ENCODE measurements at regions not wholly inside any gene's neighbourhood (a gene's known extent, or its start where the extent isn't known, plus 50 kb on each side); places are given as distances from the start of the nearest gene placed in this dataset.
A peak's percentile ranks its signal among the peaks of the same experiment; 100 is the strongest.

DNA sequence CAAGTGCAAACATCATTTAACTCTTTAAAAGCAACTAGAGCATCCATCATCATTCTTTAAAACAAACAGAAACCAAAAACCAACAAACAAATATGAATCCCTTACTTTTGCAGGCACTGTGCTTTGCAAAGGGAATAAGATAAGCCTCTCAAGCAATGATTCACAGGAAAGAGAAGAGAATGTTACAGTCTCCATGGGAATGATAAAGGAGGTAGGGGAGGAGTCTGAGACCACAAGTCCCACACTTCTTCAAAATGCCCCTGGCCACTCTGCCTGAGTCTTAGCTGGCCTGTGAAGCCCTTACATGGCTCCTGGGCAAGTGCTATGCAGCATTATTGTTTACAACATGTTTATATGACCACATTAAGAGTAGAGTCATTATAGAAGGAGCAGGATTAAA, 257.7 kb upstream of the MARCKS start:
- DNase-seq: no peak

DNA sequence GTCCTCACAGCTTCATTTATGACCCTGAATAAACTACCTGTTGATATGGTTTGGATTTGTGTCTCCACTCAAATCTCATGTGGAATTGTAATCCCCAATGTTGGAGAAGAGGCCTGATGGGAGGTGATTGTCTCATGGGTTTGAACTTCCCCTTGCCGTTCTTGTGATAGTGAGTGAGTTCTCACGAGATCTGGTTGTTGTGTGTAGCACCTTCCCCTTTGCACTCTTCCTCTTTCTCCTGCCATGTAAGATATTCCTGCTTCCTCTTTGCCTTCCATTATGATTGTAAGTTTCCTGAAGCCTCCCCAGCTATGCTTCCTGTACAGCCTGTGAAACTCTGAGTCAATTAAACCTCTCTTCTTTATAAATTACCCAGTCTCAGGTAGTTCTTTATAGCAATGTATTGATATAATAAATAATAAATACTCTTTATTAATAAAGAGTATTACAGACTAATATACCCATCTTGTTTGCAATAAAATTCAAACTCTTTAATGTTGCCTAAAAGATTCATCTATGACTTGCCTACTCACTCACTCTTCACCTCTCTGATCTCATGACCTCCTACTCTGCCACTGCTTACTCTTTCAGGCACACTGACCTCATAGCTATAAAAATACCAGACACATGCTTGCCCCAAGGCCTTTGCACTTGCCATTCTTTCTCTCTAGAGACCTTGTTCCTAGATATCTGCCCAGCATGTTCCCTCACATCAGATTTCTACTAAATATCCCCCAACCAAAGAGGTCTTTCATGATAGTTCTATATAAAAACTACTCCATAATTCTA, 256.4 kb upstream of the MARCKS start:
- no peak for DNase-seq

DNA sequence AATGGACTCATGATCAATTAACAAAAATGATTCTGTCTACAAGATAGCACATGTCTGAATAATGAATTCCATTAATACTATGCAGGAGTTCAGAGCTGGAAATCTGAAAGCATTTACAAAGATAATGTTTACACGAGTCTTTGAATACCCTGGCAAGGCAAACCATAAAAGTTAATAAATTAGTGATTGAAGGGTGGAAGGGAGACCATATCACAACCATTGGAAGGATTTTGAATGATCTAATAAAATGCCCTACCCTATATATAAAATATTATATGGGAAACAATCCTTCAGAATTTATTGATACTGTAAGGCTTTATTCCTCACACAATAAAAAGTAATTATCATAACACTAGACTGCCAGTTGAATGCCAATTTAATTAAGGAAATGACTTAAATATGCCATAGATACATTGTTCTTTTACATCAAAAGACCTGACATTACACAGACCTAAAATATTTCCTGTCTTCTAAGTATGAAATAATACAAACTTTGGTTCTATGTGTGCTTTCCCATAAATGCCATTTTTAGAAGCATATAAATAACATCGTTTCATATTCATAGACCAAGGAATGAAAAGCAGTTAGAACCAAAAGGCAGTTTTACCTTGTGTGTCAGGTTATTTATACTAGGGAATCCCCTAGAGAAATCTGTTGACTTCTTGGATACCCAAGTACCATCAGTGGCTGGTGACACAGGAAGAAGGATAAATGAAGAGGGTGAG, 249.2 kb upstream of the MARCKS start:
- no peak for DNase-seq

DNA sequence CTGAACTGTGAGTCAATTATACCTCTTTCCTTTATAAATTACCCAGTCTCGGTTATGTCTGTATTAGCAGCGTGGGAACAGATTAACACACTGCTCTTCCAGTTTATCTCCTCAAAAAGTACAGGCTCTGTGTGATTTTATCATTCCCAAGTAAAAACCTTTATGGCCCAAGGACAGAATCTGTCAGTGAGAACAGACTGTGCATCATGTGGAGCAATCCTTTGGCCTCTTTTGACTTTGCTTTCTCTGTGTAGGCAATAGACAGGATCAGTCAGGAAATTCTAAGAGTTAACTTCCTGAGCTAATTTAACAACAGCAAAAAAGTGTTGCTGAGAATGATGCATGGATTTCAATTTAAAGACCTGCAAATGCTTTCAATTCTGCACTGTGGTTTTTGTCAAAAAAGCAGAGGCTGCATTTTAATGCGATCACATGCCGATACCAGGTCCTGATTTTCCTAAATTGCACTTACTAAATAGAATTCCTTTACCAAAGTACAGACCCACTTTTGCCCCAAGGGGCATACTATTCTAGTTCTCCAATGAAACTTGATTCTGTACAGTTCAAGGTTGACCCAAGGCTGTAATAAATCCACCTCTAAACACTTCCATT, 246.7 kb upstream of the MARCKS start:
- DNase-seq: no peak

DNA sequence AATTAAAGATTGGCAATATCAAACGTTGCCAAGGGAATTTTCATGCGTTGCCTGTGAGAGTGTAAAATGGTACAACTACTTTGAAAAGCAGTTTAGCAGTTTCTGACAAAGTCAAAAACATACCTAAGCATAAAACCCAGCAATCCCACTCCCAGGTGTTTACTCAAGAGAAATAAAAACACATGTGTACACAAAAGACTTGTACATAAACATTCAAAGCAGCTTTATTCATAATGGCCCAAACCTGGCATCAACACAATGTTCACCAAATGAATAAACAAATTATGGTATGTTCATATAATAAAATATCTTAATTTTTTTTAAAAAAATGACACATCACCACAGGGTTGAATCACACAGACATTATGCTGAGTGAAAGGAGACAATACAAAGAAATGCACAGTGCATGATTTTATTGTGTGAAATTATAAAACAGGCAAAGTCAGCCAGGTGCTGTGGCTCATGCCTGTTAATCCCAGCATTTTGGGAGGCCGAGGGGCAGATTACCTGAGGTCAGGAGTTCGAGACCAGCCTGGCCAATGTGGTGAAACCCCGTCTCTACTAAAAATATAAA, 240.4 kb upstream of the MARCKS start:
- DNase-seq: no peak

DNA sequence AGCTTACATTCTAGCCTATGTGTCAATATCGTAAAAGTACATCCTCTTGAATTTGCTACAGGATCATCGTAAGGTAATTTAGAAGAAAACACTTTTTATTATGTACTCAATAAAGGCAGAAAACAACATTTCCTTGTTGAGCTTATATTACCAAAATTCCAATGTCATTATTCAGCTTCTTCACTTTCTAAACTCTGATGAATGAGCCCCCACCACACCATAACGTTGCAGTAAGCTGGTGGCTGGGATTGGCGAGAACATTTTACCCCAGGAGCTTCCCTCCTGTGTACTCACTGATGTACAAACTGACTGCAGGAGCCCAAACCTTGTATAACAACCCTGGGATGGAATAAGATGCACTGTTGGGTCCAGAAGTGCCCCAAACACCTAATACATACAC, 238.1 kb upstream of the MARCKS start:
- no peak for DNase-seq

DNA sequence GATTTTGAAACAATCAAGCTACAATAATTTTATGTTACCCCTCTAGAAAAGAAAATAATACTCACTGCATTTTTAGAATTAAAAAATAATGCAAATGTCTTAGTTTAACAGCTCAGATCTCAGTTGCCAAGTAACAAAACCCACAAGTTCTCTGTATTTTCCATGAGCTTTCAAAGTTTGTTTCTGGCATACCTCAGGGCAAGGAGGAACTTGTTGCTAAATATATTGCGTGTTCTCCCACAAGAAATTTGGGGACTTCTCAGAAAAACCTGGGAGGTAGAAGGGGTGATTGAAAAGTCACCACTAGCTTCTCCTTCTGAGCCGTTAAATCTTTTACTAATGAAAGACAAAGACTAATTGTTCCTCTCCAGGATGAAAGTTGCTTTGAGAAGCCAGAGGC, 236.8 kb upstream of the MARCKS start:
- no peak for DNase-seq

DNA sequence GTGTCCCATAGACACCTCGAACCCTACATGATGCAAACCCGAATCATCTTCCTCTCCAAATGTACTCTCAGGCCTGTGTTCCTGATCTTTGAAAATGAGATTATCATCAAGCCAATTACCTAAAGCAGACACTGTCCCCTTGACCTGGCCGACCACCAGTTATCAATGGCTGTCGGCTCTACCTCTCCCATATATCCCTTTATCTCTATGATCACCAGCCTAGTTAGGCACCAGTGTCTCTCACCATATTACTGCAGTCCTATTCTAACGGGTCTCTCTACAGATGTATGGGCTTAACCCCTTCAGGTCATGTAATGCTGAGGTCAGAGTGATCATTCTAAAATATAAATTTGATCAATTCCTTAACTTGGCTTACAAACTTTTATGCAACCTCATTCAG, 234.9 kb upstream of the MARCKS start:
- no peak for DNase-seq

DNA sequence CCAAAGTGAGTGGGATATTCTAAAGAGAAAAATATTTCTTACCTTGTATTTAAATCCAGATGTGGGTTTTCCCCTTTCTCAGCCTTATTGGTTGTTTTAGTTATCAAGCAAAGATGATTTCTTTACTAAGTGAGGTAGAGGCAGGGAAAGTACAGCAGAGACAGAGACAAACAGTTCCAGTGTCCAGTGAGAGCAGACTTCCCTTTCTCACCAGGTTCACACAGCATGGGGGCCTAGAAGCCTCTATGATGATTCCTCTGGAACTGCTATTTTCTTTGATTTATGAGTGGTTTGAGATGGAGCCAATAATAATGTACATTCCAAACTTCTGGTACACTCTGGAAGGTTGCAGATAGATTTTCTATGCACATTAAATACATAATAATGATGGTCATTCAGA, 234.0 kb upstream of the MARCKS start:
- DNase-seq: no peak

DNA sequence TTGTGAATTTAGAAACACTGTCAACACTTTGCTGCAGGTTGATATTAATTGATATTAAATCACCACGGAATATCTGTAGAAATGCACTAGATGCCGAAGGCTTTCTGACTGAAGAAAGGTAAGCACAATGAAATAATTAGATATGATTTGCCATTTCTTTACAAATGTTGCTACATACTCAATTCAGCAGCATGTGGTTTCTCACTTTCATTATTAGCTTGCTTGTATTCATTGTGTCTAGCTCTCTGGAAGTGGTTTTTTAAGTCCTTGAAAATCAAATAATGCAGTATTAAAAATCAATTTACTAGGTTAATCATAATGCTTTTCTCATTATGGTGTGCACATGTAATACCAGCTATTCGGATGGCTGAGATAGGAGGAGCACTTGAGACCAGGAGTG, 231.3 kb upstream of the MARCKS start:
- no peak for DNase-seq

DNA sequence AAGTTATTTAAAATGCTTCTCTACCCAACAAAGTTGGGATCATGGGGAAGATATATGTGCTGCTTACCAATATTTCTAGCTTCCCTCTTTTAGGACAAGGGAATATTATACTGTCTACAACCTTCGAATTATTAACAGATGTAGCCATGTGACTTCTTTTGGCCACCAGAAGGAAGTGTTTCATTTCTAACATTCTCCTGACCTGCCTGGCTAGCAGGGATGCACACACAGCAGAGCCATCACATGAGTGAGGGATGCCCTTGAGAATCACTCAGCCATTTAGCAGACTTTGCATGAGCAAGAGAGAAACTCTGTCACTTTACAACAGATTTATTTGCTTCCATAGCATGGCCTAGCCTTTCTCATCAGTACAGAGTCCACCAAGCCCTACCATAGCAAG, 230.7 kb upstream of the MARCKS start:
- no peak for DNase-seq

DNA sequence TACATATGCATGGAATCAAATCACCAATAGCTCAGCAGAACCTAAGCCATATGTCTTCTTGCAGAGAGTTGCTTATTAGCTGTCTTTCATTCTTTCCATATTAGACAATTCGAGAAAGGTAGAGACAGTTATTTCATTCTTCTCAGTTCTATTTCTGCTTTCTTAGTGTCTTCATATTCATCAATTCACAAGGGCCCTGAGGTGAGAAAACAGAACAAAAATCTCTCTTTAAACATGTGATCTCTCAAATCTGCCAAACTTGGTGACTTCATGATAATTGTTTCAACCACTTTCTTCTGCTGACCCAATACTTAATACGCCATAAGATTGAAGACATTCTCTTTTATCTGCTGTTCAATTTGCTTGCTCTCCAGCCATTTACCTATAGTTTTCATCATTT, 229.7 kb upstream of the MARCKS start:
- no peak for DNase-seq

DNA sequence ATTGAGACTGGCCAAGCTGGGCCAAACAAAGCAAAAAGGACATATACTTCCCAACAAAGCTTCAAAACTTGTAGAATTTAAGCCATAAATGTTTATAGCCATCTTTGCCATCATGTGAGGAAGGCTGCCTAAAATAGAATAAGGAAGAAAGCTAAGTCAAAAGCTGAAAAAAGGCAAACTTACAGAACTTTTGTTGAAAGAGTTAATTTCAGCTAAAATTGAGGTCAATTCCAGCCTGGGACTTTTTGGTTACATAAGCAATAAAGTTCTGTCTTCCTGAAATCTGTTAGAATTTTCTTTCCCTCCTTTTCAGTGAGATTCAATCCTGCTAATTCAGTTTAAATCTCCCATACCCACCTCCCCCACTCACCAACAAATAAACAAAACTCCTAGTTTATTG, 227.9 kb upstream of the MARCKS start:
- DNase-seq: no peak

DNA sequence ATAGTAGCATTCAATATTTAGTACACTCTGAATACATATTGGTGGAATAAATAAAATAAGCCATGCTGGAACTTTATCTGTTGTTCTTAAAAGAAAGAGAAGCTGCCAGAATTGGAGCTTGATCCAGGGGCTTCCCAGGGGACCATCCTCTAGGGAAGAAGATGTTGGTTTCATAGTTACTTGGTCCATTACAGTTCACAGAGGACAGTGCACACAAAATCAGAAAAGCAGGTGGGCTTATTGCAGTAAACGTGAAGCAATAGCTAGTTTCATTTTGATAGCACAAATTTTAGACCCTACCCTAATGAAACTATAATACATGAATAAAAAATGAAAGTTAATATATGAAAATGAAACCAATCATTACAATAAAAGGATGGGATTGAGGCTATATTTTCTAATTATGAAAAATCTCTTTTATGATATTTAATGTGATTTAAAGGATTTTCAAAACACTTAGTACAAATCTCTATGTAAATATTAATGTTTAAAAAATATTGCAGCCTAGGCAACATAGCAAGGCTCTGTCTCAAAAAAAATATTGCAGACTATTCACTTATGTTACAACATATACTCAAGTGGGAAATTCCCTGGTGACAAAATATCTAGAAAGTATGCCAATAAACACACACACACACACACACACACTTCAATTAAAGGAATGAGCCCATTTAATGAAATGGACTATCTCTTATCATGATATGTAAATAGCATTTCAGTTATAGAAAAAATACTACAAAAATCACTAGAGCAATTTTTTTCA, 227.0 kb upstream of the MARCKS start:
- DNase-seq: peak; percentile 35

DNA sequence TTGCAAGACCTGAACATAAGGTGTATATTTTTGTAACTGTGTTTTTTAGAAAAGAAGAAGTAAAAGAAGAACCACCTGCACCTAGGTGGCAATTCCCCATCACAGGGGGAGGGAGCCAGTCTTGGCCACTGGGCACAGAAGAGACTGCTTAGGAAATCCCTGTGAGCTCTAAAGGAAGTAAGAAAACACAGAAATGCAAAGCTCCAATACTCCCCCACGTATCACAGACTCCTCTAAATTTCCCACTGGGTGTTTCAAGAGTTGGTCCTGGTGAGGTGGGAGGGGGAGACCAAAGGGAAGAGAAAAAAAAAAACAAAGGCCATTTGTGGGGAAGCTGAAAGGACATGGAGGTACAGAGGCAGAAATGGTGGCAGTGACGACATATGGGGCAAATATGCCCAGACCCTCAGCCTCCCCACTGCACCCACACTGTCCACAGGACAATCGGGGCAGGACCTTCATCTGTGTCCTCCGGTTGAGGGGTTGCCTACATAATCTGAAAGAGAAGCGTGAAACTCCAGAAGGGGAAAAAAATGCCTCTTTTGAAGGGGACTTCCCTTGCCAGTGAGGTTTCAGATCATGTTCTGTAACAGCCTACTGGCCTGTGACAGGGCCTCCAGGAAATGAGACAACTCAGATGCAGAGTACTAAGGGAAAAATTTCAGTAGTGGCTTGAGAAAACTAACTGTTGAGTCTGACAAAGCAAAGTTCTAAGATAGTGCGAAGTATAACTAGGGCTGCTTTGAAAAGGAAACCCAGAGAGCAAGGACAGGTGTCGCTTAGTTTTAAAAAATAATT, 226.2 kb upstream of the MARCKS start:
- DNase-seq: peak; percentile 55

DNA sequence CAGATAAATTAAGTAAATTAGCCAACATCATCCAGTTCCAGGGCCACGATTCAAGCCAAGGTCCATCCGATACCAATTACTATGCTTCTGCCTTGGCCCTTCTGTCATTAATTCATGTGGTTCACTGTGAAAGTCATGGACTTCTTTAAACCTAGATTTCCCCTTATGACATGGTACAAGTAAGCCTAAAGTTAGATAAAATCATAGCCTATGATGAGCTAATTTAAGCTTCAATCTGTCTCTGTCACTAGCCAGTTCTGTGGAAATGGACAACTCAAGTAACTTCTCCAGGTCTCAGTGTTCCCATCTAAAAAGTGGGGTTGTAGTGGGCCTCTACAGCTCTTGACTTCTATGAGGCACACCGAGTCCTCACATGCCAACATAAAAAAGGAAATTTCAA, 225.5 kb upstream of the MARCKS start:
- DNase-seq: no peak

DNA sequence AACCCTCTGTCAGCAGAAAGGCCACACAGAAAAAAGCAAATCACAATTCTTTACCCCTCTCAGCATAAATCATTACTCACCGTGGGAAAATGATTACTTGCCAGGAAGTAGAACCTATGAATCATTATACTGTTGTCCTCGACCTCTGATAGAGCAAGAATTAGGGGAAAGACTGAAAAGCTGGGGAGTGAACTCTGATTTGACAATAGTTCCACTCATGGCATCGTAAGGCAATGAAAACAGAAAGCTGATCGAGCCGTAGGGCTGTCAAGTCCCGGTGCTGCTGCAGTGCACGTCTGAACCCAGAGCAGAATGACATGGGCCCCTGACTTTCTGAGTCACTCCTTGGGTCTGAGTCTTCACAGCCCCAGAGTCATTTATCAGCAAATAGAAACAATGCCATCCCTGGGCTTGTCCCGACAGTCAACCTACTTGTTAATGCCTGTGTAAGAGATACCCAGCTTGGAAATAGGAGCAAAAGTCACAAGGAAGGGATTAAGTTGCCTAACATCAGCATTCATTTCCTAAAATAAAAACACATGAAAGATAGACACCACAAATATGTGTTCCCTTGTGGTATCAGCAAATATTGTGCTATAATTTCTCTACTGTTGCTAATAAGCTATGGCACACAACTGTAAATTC, 224.8 kb upstream of the MARCKS start:
- peak; percentile 54 for DNase-seq

DNA sequence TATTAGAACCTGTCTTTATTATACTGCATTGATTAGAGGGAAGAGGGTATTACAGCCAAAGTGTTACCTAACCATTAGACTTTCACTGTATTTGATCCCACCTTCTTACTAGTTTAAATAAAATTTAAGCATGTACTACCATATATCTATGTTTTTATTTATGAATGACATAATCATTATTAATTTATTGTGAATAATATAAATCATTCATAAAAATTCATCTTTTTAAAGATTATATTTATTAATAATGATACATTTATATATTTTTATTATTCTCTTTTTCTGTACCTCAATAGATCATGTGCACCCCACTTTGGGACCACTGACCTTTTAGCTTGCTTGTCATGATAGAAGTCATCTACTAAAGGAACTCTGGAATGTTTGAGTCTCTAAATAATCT, 223.5 kb upstream of the MARCKS start:
- no peak for DNase-seq

DNA sequence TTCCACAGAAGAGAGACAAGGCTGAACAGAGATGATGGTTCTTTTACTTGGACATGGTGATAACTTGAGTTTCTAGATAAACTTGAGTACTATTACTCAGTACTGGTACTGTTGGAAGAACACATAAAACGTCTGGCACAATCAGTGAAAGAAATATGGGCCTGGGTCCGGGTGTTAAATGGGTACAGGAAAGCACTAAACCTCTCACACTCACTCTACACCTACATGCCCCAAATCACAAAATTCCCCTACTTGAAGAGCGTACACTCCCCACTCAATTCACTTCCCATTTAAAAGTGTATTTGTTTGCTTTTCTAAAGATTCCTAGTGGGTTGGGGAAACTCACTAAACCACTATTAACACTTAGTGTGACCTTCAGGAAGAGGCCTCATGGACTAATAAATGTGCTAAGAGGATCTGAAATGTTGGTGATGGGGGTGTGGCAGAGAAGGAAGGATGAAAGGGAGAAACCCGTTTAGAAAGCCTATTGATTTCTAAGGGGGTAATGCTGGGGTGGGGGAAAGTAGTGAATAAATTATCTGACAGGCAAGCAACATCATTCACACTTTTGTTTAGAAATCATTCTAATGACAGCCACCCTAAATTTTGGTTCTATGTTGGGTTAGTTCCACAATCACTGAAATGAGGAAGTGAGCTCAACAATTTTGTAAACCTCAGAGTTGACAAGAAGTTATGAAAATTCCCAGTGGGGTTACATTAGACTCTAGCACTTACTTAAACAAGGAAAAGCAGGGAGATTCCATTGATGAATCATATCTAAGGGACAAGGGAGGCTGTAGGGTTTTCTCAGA, 222.6 kb upstream of the MARCKS start:
- DNase-seq: peak; percentile 12

DNA sequence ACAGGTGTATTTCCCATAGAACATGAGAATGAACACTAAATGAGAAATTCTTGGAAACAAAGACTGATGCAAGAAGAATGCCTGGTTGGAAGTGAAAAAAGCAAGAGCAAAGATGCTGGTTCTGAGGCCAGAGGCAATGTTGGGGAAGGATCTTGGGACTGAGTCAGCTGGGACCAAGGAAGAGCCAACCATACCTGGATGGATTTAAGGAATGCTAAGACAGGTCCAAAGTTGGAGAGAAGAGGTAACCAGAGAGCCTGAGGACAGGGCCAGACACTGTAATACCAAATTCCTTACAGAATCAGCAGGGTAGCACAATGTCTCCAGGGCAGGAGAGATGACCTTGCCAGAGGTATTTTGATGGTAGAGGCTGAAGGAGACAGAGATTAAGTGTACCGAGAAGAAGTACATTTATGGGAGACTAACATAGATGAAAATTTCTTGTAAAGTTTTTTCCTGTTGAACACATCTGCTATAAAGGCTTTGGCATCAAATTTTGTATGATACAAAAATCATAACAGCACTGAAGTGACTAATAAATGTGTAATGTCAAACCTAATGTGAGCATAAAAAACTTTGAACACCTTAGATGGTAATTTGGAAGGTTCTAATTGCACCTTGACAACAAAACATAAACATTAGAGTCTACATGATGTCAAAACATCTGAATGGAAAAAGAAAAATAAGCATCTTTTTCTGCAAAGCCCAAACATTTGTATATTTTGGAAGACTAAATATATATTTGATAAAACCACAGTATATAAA, 221.7 kb upstream of the MARCKS start:
- DNase-seq: no peak

All from CD4-positive, alpha-beta T cell treated with Interleukin-4 for 4 hours (primary cell).